ENCODE measurements at regions not wholly inside any gene's neighbourhood (a gene's known extent, or its start where the extent isn't known, plus 50 kb on each side); places are given as distances from the start of the nearest gene placed in this dataset.

DNA sequence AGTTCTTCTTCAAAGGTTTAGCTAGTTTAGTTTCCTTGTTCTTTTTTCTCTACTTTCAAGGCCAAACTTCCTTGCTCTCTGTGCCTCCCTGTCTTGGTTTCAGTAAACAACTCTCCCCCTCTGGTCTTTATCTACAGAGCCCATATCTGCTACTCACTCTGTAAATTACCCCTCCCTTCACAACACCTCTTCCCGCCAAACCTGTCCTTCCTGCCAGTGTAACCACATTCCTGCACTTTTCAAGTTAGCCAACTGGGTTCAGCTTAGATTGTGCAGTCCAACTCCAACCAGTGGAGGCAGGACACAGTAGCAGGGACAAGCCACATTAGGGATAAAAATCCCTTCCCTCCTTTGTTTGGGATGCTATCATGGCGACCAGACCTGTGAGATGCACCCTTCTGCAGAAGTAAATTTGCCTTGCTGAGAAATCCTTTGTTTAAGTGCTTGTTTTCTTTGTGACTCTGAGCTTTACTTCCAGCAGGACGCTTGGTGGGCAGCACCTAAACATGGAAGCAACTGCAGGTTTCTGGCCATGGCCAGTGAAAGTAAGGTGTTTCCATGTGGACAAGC is 706.0 kb downstream of the KCNJ3 start:
- DNase-seq (ENCODE audit: low read depth): no peak

DNA sequence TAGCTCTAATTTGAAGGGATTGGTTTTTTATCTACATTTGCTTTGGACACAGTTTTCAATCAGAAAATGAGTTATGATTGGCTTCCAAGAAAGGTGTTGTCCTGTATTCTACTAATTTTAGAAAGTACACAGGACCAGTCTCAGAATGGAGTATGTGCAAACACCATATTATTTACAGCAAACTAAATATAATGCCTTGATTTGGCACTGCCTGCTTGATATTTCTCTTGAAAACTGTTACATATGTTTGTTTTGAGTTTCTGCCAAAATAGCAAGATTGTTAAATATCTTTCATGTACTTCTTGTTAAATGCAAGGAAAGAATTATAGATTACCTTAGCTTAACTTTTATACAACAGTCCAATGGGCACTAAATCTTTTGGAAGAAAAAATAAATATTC is 694.9 kb downstream of the KCNJ3 start:
- DNase-seq (ENCODE audit: low read depth): no peak

DNA sequence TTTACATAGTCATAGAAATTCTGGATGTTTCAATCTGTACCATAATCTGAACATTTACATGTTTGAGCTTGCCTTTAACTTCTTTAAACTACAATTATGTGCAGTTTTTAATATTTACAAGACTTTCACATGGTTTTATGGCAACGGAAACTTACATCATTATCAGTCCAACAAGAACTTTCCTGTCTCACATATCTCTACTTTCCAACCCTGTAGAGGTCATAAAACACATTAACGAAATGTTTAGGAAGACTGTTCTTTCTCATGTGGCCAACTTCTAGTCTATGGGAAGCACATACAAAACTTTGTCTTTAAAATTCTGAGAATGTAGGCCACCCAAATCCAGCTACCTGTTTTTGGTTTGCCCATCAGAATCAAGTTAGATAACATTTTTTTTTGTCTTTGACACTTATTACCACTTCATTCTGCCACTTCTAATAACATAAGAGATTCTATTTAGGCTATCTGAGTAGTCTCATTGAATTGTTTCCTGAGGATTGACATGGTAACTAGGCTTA is 693.2 kb downstream of the KCNJ3 start:
- DNase-seq (ENCODE audit: low read depth): no peak

DNA sequence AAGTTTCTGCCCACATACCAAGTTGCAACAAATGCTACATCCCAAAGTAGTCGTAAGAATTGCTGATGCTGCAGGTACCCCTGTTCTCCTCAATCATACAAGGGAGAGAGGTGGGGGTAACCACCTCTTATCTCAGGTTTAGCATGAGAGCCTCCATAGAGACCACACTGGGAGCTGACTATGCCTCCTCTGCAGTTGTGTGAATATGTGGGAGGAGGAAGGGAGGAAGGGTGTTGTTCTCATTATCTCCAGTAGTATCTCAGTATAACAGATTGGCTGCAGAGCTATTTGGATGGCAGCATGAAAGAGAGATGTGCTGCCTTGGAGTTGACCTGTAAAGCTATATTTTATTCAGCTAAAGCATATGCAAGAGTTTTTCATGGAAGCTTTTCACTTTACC is 690.7 kb downstream of the KCNJ3 start:
- DNase-seq (ENCODE audit: low read depth): no peak

DNA sequence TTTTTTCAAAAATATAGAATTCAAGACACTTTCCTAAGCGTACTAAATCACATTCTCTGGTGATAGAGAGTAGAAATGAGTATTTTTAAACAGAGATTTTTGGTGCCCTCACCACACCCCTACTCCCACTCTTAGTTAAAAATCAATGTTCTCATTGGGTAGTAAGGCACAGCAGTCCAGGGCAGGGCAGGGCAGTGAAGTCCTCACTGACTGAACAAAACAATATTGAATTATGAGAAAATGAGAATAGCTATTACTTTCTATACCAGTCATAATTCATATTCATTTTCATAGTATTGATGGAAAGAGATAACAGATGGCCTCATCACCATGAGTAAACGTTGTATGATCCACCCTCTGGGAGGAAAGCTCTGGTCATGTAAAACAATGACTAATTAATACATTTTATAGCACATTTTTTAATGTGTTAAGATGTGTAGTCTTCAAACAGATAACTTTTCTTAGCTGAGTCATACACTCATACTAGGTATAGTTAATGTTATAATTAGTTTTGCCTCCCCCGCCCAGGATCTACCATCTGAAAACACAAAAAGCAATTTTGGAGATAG is 686.1 kb downstream of the KCNJ3 start:
- no peak for DNase-seq (ENCODE audit: low read depth)

DNA sequence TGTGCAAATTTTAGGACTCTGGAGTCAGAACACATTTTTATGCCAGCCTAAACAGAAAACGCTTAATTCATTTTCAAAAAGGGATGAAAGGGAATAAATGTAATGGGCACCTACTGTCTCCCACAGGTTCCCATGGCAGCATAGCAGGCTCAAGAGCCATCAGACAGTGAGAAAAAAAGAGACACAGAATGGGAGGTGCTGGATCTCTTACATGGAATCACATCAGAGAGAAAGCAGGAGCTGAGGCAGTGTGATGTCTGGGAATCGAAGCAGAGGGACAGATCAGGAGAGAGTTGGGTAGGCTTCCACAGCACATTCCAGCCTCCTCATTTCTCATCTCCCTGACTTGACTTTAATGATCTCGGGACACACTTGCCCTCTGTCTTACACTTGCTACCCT is 684.3 kb downstream of the KCNJ3 start:
- DNase-seq (ENCODE audit: low read depth): no peak

DNA sequence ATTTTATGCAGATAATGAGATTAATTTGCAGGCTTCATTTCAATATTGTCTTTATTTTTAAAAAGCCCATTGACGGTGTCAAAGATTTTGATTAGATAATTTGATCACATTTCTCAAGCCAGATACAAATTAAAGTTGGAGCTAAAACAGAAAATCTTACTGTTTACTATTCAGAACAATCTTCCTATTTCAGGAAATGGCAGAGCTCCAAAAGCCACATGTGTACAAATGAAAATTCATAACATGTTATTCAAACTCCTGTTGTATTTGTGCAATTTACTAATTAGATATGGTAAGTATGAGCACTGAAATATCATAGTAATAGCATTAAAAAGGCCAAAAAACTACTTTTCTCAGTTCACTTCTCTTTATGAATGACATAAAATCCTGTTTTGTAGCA is 682.9 kb downstream of the KCNJ3 start:
- no peak for DNase-seq (ENCODE audit: low read depth)

DNA sequence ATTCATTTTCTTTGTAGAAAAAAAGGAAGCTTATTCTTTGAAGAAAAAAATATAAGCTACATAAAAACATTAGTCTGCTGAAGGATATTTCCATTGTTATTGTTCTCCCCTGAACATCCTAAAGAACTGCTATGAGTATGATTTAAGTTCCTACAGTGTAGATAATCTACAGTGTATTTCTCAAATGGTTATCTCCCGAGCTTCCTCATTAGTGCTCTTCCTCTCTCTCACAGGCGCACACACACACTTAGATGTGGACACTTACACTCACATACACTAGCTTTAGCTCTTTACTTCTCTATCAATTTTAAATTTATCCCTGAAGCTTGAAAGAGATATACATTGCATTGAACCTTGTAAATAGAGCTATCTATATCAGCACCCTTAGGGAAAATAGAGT is 681.0 kb downstream of the KCNJ3 start:
- no peak for DNase-seq (ENCODE audit: low read depth)

DNA sequence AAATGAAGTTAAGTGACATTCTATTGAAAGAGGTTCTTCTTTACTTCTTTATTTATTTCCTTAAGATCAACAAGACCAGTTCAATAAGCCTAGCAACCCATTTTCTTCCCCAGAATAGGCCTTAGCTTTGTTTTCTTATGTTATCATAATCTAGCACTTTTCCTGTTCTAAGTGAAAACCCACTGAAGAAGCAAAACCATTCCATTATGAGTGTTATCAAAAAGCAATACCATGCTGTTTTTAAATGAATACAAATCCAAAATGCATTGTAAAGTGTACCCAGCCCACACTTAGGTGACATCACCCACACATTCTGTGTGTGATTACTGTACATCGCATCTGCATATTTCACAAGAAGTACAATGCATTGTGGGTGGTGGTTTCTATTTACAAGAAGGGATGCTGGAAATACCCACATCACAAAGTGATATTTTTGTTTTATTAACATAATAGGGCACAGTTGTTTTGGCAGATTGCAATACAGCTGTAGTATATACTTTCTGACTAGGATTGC is 679.5 kb downstream of the KCNJ3 start:
- DNase-seq (ENCODE audit: low read depth): no peak

DNA sequence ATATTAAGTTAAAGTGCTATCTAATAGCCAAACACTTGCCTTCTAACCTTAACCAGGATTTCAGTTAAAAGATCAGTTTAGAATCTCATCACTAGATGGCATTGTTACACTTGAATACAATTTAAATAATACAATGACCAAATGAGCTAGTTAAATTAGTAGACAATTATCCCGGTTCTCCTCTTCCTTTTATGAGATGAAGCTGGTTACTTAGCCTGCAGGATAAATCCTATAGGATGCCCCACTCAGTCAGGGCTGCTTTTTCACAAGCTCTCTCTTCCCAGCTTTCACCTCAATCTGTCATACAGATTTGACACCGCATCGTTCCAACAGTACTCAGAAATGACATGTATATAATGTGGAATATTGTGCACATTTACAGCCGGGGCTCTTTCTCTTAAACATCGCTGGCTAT is 678.8 kb downstream of the KCNJ3 start:
- DNase-seq (ENCODE audit: low read depth): no peak

DNA sequence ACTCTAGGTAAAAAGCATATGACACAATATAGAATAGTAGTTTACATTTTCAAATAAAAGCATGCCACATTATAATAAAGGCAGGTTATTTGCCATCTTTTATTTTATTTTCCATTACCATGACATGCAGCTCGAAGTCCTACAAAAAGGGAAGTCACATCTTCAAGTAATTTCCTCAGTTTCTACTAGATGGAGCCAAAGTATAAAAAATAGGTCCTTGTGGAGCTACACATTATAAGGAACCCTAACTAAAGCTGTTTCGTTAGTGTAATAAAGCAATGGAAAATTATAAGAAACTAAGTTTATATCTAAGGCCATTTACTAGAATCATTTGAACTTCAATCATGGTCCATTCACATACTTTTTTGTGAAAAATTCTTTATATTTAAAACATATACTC is 674.5 kb downstream of the KCNJ3 start:
- no peak for DNase-seq (ENCODE audit: low read depth)

DNA sequence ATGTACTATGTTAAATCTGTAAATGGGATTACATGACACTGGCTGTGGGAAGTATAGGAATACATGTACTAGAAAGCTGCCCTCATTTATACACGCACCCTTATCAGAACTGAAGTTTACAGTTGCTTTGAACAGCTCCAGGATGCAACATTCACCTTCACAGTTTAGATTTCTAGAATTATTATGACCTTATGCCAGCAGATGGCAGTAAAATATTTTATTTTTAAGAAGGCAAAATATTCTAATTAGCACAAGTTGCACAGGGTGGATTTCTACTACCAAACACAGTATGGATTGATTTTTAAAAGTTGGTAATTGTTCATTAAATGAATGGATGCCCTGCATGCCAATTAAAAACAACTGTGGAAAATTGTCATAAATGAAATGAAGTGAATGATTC is 670.4 kb downstream of the KCNJ3 start:
- no peak for DNase-seq (ENCODE audit: low read depth)

DNA sequence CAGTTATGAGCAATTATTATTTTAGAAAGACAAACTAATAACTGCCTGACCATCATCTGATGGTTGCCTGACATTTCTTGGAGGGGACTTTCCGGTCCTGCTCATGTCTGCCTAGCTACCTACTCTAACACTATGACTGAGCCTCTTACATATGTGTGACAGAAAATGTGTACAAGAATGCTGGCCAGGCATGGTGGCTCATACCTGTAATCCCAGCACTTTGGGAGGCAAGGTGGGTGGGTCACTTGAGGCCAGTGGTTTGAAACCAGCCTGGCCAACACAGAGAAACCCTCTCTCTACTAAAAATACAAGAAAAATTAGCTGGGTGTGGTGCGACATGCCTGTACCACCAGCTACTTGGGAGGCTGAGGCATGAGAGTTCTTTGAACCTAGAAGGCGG is 666.3 kb downstream of the KCNJ3 start:
- no peak for DNase-seq (ENCODE audit: low read depth)

DNA sequence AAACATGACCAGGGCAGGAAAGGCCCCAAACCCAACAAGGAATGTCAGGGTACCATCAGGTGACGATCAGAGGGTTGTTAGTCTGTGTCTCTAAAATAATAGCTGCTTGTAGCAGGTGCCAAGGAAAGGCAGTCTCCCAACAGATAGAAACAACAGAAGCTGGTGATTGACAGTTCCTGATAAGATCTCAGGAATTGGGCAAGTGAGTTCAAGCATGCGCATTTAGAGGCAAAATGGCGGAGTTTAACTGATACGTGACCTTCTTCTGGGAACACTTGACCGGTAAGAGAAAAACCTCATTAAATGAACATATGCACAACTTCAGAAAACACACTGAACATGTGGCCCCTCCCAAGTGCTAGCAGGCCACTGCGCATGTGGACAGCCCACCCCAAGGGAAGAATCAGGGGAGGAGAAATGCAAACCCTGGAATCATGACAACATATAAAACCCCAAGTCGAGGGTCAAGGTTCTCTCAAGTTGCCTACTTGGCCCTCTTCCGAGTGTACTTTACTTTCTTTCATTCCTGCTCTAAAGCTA is 664.9 kb downstream of the KCNJ3 start:
- DNase-seq (ENCODE audit: low read depth): no peak

DNA sequence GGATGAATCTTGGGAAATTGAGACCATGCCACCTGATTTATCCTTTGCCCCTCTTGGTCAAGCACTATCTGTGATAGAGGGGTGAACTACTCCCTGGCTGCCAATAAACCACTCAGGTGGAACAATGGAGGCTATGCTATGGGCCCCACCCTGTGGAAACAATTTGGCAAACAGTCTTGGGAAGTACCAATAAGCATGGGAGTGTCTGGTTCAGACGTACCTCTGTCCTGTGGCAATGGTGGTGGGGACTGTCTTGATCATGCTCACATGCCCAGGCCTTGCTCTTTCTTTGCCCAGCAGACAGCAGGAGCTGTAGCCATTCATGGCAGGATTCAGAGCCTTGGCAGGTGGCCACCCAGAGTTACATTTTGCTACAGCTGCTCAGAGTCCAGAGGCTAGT is 658.7 kb downstream of the KCNJ3 start:
- DNase-seq (ENCODE audit: low read depth): no peak

DNA sequence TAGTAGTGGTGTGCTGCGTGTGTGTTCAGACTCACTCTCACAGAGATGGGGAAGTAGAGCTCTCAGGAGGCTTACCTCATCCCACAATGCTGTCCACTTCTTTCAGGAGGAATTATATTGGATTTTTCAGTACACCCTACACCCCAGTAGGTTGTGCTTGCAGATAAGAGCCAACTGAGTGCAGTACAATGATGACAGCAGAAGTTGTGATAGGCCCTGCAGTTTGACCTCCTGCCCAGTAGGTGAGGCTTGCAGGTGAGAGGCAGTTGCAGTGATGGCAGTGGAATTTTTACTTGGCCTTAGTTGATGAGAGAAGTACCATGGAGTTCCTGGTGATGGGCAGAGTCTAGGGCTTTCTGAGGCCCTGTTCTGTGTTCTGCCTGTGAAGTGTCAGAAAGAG is 657.8 kb downstream of the KCNJ3 start:
- no peak for DNase-seq (ENCODE audit: low read depth)

DNA sequence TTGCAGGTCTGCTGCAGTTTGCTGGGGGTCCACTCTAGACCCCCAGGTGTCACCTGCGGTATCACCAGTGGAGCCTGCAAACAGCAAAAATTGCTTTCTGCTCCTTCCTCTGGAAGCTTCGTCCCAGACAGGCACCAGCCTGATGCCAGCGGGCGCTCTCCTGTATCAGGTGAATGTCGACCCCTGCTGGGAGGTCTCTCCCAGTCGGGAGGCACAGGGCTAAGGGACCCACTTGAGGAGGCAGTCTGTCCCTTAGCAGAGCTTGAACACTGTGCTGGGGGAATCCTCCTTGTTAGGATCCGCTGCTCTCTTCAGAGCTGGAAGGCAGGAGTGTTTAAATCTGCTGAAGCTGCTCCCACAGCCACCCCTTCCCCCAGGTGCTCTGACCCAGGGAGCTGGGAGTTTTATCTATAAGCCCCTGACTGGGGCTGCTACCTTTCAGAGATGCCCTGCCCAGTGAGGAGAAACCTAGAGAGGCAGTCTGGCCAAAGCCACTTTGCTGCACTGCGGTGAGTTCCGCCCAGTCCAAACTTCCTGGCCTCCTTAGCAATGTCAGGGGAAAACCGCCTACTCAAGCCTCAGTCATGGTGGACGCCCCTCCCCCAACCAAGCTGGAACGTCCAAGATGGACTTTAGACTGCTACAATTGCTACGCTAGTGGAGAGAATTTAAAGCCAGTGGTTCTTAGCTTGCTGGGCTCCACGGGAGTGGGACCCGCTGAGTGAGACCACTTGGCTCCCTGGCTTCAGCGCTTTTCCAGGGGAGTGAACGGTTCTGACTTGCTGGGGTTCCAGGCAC is 652.5 kb downstream of the KCNJ3 start:
- DNase-seq (ENCODE audit: low read depth): no peak

DNA sequence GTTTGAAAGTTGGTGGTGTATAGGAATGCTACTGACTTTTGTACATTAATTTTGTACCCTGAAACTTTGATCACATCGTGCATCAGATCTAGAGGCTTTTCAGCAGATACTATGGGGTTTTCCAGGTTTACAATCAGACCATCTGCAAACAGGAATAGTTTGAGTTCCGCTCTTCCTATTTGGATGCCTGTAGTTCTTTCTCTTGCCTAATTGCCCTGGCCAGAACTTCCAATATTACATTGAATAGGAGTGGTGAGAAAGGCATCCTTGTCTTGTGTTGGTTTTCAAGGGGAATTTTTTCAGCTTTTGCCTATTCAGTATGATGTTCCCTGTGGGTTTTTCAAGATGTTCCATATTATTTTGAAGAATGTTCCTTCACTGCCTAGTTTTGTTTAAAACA is 633.5 kb downstream of the KCNJ3 start:
- no peak for DNase-seq (ENCODE audit: low read depth)

DNA sequence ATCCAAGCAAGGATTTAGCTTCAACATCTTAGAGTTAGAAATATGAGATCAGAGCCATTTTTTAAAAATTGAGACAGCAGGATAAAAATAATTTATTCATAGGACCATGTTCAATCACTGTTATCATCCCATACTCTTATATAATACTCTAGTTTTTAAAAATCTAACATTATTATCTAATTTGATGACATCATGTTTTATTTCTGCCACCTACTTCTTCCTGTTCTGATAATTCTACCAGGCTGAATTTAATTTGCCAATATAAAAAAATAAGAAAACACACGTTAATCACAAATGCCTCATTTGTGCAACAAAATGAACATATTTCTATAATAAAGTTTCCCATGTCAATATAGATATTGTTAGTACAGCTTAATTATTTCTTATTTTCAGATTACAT is 621.7 kb downstream of the KCNJ3 start:
- no peak for DNase-seq (ENCODE audit: low read depth)

DNA sequence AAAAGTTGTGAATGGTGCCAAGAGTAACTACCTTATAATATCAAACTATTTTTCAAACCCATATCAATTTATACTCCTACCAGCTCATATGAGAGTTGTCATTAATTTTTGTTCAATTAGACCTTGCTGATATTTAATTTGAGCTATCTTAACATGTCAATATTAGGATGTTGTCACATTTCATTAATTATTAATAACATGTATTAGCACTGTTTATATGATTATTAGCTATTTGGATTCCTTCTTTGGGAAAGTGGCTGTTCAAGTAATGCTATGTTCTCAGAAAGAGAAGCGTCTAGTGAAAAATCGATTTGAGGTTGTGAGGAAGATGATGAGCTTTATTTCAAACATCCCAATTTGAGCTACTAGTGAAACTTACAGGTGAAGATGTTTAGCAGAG is 620.2 kb downstream of the KCNJ3 start:
- no peak for DNase-seq (ENCODE audit: low read depth)

DNA sequence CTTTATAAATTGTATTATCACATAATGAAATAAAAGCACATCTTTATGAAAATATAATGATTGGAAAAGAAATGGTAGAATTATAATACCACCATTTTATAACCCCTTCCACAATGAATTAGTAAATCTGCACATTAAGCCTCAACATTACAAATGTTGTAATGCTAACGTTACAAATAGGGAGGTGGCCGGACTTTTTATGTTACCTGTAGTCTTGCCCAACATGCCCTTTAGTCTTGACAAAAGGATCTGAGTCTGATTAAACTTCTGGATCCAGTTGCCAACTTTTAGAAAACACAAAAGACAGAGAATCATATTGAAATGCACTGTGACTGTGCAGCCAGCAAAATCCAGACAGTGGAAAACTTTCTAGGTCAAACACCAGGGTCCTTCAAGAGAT is 617.3 kb downstream of the KCNJ3 start:
- DNase-seq (ENCODE audit: low read depth): no peak

DNA sequence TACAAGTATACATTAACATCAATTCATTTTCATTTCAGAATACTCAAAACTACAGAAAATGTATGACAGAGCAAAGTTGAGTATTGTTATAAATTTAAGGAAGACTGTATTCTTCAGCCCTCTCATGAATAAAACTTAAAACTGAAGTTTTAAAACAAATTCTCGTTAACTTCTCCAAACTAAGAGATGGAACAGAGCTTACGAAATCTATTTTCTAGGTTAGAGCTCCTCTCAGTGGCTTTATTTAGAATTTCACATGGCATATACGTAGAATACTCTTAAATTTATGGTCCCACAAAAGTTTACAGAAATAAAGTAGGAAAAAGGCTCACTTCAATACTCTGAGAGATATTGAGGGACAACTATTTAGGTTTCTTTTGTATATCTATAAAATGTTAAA is 612.1 kb downstream of the KCNJ3 start:
- peak; percentile 24 for DNase-seq (ENCODE audit: low read depth)

DNA sequence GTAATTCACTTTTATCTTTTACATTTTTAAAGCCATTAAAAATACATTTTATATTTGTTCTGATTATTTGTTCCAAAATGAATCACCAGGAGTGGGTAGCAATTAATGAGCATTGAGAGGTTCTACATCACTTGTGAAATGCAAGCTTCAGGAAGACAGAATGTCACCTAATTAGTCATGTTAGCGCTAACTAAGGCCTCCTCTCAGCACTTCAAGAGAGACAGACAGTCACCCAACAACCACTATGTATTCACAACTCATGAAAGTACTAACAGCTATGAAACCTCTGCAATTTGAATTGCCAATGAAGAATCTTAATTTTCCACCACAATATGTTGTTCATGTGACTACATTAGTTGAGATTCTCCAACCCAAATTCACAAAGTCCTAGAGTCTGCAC is 611.0 kb downstream of the KCNJ3 start:
- no peak for DNase-seq (ENCODE audit: low read depth)

All from forelimb muscle (tissue), 1 donor.